Type B pancreatic cell (in vitro differentiated cells): ENCODE measurements at regions not wholly inside any gene's neighbourhood (a gene's known extent, or its start where the extent isn't known, plus 50 kb on each side); places are given as distances from the start of the nearest gene placed in this dataset.

Experiments
- DNase-seq: peaks from one replicate; pipeline ENCODE4 v3.0.0; 2021; ENCODE audit warnings: mixed read lengths; ENCODE audit not compliant: unreplicated experiment; ENCODE audit errors: extremely low spot score
- H3K27ac Mint-ChIP-seq: 2 replicates; pipeline ENCODE4 v1.8.0; 2021; ENCODE audit warnings: mild to moderate bottlenecking, mixed read lengths
- H3K27me3 Mint-ChIP-seq: 2 replicates; pipeline ENCODE4 v1.8.0; 2021; ENCODE audit warnings: mixed read lengths
- H3K36me3 Mint-ChIP-seq: 2 replicates; pipeline ENCODE4 v1.8.0; 2021; ENCODE audit warnings: mixed read lengths
- H3K4me1 Mint-ChIP-seq: one replicate; pipeline ENCODE4 v1.8.0; 2021; ENCODE audit warnings: mixed read lengths; ENCODE audit not compliant: unreplicated experiment
- H3K4me3 Mint-ChIP-seq: 2 replicates; pipeline ENCODE4 v1.8.0; 2021; ENCODE audit warnings: mild to moderate bottlenecking, mixed read lengths
- H3K9me3 Mint-ChIP-seq: 2 replicates; pipeline ENCODE4 v1.8.0; 2021; ENCODE audit warnings: mixed read lengths
- CTCF ChIP-seq: fragments of 200-600 bp; sonication (generic); conservative IDR thresholded peaks from 2 replicates; pipeline ENCODE4 v1.5.0; 2021; ENCODE audit warnings: antibody characterized with exemption, mild to moderate bottlenecking

- H3K4me1 Mint-ChIP-seq: no peaks in the 10 kb centered on the region
- H3K9me3 Mint-ChIP-seq: peaks cover 19% of the 10 kb centered on the region
- H3K36me3 Mint-ChIP-seq: peaks cover 8% of the 10 kb centered on the region
- TF ChIP-seq CTCF: no peak
- DNase-seq: no peak
- H3K4me3 Mint-ChIP-seq: no peak overlapping the region
- no peak overlapping the region for H3K27ac Mint-ChIP-seq
- peaks cover 9% of the 10 kb centered on the region for H3K27me3 Mint-ChIP-seq
These were observed 401.5 kb upstream of the SASH1 start for GRCh38 chr6:147941143-147941542.

GRCh38 chr6:147942363-147942762 is 400.3 kb upstream of the SASH1 start:
- Mint-ChIP-seq H3K4me3 (no peak overlapping the region), H3K9me3 (peaks cover 19% of the 10 kb centered on the region), H3K4me1 (no peaks in the 10 kb centered on the region), H3K36me3 (peaks cover 8% of the 10 kb centered on the region), H3K27ac (no peak overlapping the region), H3K27me3 (peaks cover 9% of the 10 kb centered on the region)
- no peak for DNase-seq
- TF ChIP-seq CTCF: no peak

- H3K27me3 Mint-ChIP-seq: peaks cover 9% of the 10 kb centered on the region
- no peak overlapping the region for H3K4me3 Mint-ChIP-seq
- no peaks in the 10 kb centered on the region for H3K4me1 Mint-ChIP-seq
- DNase-seq: no peak
- H3K27ac Mint-ChIP-seq: no peak overlapping the region
- peaks cover 8% of the 10 kb centered on the region for H3K36me3 Mint-ChIP-seq
- TF ChIP-seq CTCF: no peak
- H3K9me3 Mint-ChIP-seq: peaks cover 19% of the 10 kb centered on the region
These were observed 398.5 kb upstream of the SASH1 start for GRCh38 chr6:147944122-147944521.

GRCh38 chr6:147947521-147947920 is 395.1 kb upstream of the SASH1 start:
- Mint-ChIP-seq H3K27ac (no peak overlapping the region), H3K27me3 (peaks cover 9% of the 10 kb centered on the region), H3K4me3 (no peak overlapping the region), H3K9me3 (peaks cover 19% of the 10 kb centered on the region), H3K36me3 (peaks cover 8% of the 10 kb centered on the region), H3K4me1 (no peaks in the 10 kb centered on the region)
- no peak for TF ChIP-seq CTCF
- no peak for DNase-seq

- H3K27ac Mint-ChIP-seq: no peak overlapping the region
- DNase-seq: no peak
- H3K27me3 Mint-ChIP-seq: peaks cover under 1% of the 10 kb centered on the region
- H3K4me1 Mint-ChIP-seq: no peaks in the 10 kb centered on the region
- peaks cover under 1% of the 10 kb centered on the region for H3K9me3 Mint-ChIP-seq
- H3K4me3 Mint-ChIP-seq: no peak overlapping the region
- H3K36me3 Mint-ChIP-seq: peaks cover 1% of the 10 kb centered on the region
- no peak for TF ChIP-seq CTCF
These were observed 392.5 kb upstream of the SASH1 start for GRCh38 chr6:147949981-147950622.

GRCh38 chr6:147950623-147950987 is 392.0 kb upstream of the SASH1 start:
- H3K4me3 Mint-ChIP-seq: no peak overlapping the region
- no peaks in the 10 kb centered on the region for H3K27me3 Mint-ChIP-seq
- no peaks in the 10 kb centered on the region for H3K9me3 Mint-ChIP-seq
- no peaks in the 10 kb centered on the region for H3K36me3 Mint-ChIP-seq
- DNase-seq: no peak
- TF ChIP-seq CTCF: no peak
- no peaks in the 10 kb centered on the region for H3K4me1 Mint-ChIP-seq
- H3K27ac Mint-ChIP-seq: no peak overlapping the region
